ENCODE measurements at regions not wholly inside any gene's neighbourhood (a gene's known extent, or its start where the extent isn't known, plus 50 kb on each side); places are given as distances from the start of the nearest gene placed in this dataset.

GRCh38 chr5:20833081-20833627 lies 845.2 kb upstream of the CDH18 start:
- H3K4me3 ChIP-seq (replicated peaks in 1 of 3; ENCODE audit: insufficient read depth in 1 of 3, low read depth in 1 of 3, low read length in 3 of 3), result no peak overlapping the region
- H3K4me2 ChIP-seq (ENCODE audit: insufficient read depth, low read length), result no peak overlapping the region
- TF ChIP-seq MAX (IDR thresholded peaks at IDR 0.05; ENCODE audit: insufficient read depth, insufficient read length) (no peak), JUN (IDR thresholded peaks at IDR 0.05; ENCODE audit: borderline replicate concordance, insufficient read depth, insufficient read length, low read depth) (no peak), MYC (IDR thresholded peaks at IDR 0.05; ENCODE audit: low read depth, low read length) (no peak), CTCF (IDR thresholded peaks at IDR 0.05; ENCODE audit: extremely low read depth in 1 of 2, insufficient read depth in 1 of 2, low read depth in 1 of 2, low read length in 2 of 2) (no peak), EZH2 (IDR thresholded peaks at IDR 0.05; ENCODE audit: borderline replicate concordance, low read depth, low read length, severe bottlenecking) (no peak), GATA2 (IDR thresholded peaks at IDR 0.05; ENCODE audit: insufficient read depth, insufficient read length, low read depth, low read length) (no peak), POLR2AphosphoS5 (IDR thresholded peaks at IDR 0.05; ENCODE audit: insufficient read depth, low read depth, low read length) (no peak), FOS (IDR thresholded peaks at IDR 0.05; ENCODE audit: borderline replicate concordance, insufficient read depth, low read length) (no peak), POLR2A (IDR thresholded peaks at IDR 0.05; ENCODE audit: low read depth, low read length) (no peak)
- DNase-seq (ENCODE audit: low read depth, low spot score) (no peak), FAIRE-seq (no peak)
- no peaks in the 10 kb centered on the region for H4K20me1 ChIP-seq (replicated peaks; ENCODE audit: control insufficient read depth, extremely low read depth, insufficient read depth, low read length)
- H3K27ac ChIP-seq (ENCODE audit: insufficient read depth, low read depth, low read length), result no peak overlapping the region
- no peak overlapping the region for H2AFZ ChIP-seq (ENCODE audit: low read depth, low read length)
- H3K79me2 ChIP-seq (ENCODE audit: control insufficient read depth, insufficient read depth, low read length), result no peaks in the 10 kb centered on the region
- no peaks in the 10 kb centered on the region for H3K36me3 ChIP-seq (ENCODE audit: control insufficient read depth in 2 of 2, extremely low read depth in 1 of 2, insufficient read depth in 2 of 2, low read length in 2 of 2)
- dilution Hi-C loops (cut with MboI; ENCODE audit: extremely low pct_ligation_motif_present, low sequenced_read_pairs), result no loop called here
- POLR2A ChIA-PET, result no interaction called here
- no peak overlapping the region for H3K9ac ChIP-seq (replicated peaks; ENCODE audit: extremely low read depth, insufficient read depth, low read length)
- no peaks in the 10 kb centered on the region for H3K4me1 ChIP-seq (ENCODE audit: control insufficient read depth, extremely low read depth, insufficient read depth, low read length)
- H3K27me3 ChIP-seq (ENCODE audit: control insufficient read depth in 2 of 2, insufficient read depth in 2 of 2, low read length in 2 of 2), result no peaks in the 10 kb centered on the region
- CTCF ChIA-PET, result no interaction called here
- BruUV-seq (replicated peaks), result no TSS peak
- intact Hi-C loops (cut with micrococcal nuclease), result no loop called here
- H3K9me3 ChIP-seq (replicated peaks; ENCODE audit: control insufficient read depth, insufficient read depth, low read length), result no peaks in the 10 kb centered on the region
- no peaks in the 10 kb centered on the region for H3K9me1 ChIP-seq (replicated peaks; ENCODE audit: control insufficient read depth, extremely low read depth, insufficient read depth, low read length)

All from endothelial cell of umbilical vein (primary cell).